Activated T-helper 2 cell treated with anti-CD3 and anti-CD28 coated beads, Interferon-gamma antibody, Interleukin-2, Interleukin-4, amounts not matched to agents 10 μg/mL and 5 μg/mL and 100 μg/mL, durations not matched to agents 14 hours and 24 hours and 36 hours (primary cell): ENCODE measurements at regions not wholly inside any gene's neighbourhood (a gene's known extent, or its start where the extent isn't known, plus 50 kb on each side); places are given as distances from the start of the nearest gene placed in this dataset.

Experiments used
- DNase-seq: peaks from one replicate; pipeline ENCODE4 v3.0.0; 2021; ENCODE audit warnings: low spot score
- H3K27ac Mint-ChIP-seq: one replicate; pipeline ENCODE4 v1.8.0; 2021; ENCODE audit warnings: mixed read lengths
- H3K27me3 Mint-ChIP-seq: one replicate; pipeline ENCODE4 v1.8.0; 2021; ENCODE audit warnings: low read depth, mixed read lengths
- H3K36me3 Mint-ChIP-seq: one replicate; pipeline ENCODE4 v1.8.0; 2021; ENCODE audit warnings: low read depth, mixed read lengths
- H3K4me1 Mint-ChIP-seq: one replicate; pipeline ENCODE4 v1.8.0; 2021; ENCODE audit warnings: low read depth, mixed read lengths
- H3K4me3 Mint-ChIP-seq: one replicate; pipeline ENCODE4 v1.8.0; 2021; ENCODE audit warnings: low read depth, mild to moderate bottlenecking, moderate library complexity, mixed read lengths
- H3K9me3 Mint-ChIP-seq: one replicate; pipeline ENCODE4 v1.8.0; 2021; ENCODE audit warnings: mixed read lengths
- intact Hi-C: fragments of 100-400 bp; cut with micrococcal nuclease; formaldehyde crosslinking; loops from one replicate; pipeline ENCODE4 v1.15.1; 2023

- Mint-ChIP-seq H3K36me3 (peaks cover 42% of the 10 kb centered on the region), H3K27ac (no peak overlapping the region), H3K9me3 (no peaks in the 10 kb centered on the region), H3K4me3 (no peak overlapping the region), H3K4me1 (peaks cover 13% of the 10 kb centered on the region), H3K27me3 (no peaks in the 10 kb centered on the region)
- intact Hi-C loops: no loop called here
- no peak for DNase-seq
Observed at GRCh38 chr1:77632216-77632615, 50.2 kb downstream of the ZZZ3 start.

DNA sequence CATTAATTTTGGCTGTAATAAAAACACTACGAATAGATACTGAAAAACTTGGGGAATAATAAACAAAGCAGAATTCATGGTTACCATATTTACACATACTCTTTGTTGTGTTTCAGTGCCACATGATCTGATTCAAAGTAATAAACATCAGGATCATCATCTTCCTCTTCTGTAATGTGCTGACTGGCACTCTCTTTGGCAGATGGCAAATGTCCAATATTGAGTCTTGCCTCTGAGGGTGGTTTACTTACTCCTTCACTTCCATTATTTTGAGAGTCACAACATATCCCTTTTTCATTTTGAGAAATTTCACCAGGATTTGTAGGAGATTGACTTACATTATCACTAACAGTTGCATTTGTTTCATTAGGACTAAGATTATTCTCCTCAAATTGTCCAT lies 50.7 kb downstream of the ZZZ3 start:
- Mint-ChIP-seq H3K4me3 (no peak overlapping the region), H3K27ac (no peak overlapping the region), H3K27me3 (no peaks in the 10 kb centered on the region), H3K9me3 (no peaks in the 10 kb centered on the region), H3K36me3 (peaks cover 42% of the 10 kb centered on the region), H3K4me1 (peaks cover 13% of the 10 kb centered on the region)
- intact Hi-C loops: no loop called here
- DNase-seq: no peak

DNA sequence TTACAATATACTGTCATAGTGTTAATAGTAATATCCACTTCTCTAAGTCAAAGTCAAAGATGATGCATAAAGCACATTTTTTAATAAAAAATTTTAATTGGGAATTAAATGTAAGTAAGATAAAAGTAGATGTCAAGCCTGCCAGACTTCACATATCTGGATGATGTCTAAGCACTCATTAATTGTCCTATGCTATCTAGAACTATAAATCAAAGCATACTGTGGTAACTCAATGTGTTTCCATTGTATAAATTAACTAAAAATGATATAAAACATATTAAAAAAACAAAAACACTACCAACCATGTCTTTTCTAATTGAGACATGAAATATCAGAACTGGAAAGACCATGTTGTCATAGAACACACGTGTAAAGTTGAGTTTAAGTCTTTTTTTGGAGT lies 51.2 kb downstream of the ZZZ3 start:
- H3K27ac Mint-ChIP-seq: no peak overlapping the region
- H3K9me3 Mint-ChIP-seq: no peaks in the 10 kb centered on the region
- H3K4me1 Mint-ChIP-seq: peaks cover 13% of the 10 kb centered on the region
- H3K4me3 Mint-ChIP-seq: no peak overlapping the region
- H3K27me3 Mint-ChIP-seq: no peaks in the 10 kb centered on the region
- intact Hi-C loops: no loop called here
- peaks cover 47% of the 10 kb centered on the region for H3K36me3 Mint-ChIP-seq
- DNase-seq: no peak

- no peaks in the 10 kb centered on the region for H3K9me3 Mint-ChIP-seq
- no peak overlapping the region for H3K27ac Mint-ChIP-seq
Observed at GRCh38 chr1:77627978-77628570, 54.4 kb downstream of the ZZZ3 start.

GRCh38 chr1:77625250-77625649 lies 57.2 kb downstream of the ZZZ3 start:
- intact Hi-C loops: no loop called here
- no peaks in the 10 kb centered on the region for H3K9me3 Mint-ChIP-seq
- peaks cover 4% of the 10 kb centered on the region for H3K4me1 Mint-ChIP-seq
- peaks cover 38% of the 10 kb centered on the region for H3K36me3 Mint-ChIP-seq
- no peaks in the 10 kb centered on the region for H3K27me3 Mint-ChIP-seq
- H3K27ac Mint-ChIP-seq: no peak overlapping the region
- no peak overlapping the region for H3K4me3 Mint-ChIP-seq
- no peak for DNase-seq

More at GRCh38 chr1:77627978-77628570, 54.4 kb downstream of the ZZZ3 start:
- DNase-seq: no peak
- no peak overlapping the region for H3K4me3 Mint-ChIP-seq
- intact Hi-C loops: no loop called here
- H3K27me3 Mint-ChIP-seq: no peaks in the 10 kb centered on the region
- H3K36me3 Mint-ChIP-seq: peaks cover 48% of the 10 kb centered on the region
- H3K4me1 Mint-ChIP-seq: peaks cover 15% of the 10 kb centered on the region

GRCh38 chr1:77624102-77624501 lies 58.4 kb downstream of the ZZZ3 start:
- H3K27ac Mint-ChIP-seq: no peak overlapping the region
- intact Hi-C loops: no loop called here
- no peak for DNase-seq
- no peaks in the 10 kb centered on the region for H3K9me3 Mint-ChIP-seq
- peaks cover 4% of the 10 kb centered on the region for H3K4me1 Mint-ChIP-seq
- peaks cover 43% of the 10 kb centered on the region for H3K36me3 Mint-ChIP-seq
- no peak overlapping the region for H3K4me3 Mint-ChIP-seq
- H3K27me3 Mint-ChIP-seq: no peaks in the 10 kb centered on the region

DNA sequence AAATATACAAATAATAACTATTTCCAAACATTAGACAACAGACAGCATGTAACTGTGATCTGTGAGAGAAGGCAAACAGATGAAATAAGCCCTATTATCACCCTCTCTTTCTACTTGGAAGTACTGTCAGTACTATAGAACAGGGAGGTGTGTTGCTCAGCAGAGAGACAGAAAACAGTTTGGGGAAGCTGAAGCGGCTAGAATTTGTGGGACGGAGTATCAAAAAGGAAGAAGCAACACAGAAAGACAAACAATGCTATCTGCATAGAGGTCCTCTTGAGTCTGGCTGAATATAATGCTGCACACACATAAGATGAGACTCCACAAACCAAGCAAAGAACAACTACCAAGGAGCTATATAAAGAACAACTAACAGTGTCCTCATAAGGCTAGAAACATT lies 59.4 kb downstream of the ZZZ3 start:
- Mint-ChIP-seq H3K9me3 (no peaks in the 10 kb centered on the region), H3K36me3 (peaks cover 42% of the 10 kb centered on the region), H3K4me3 (no peak overlapping the region), H3K27me3 (no peaks in the 10 kb centered on the region), H3K4me1 (peaks cover 4% of the 10 kb centered on the region), H3K27ac (no peak overlapping the region)
- DNase-seq: no peak
- intact Hi-C loops: no loop called here

- H3K4me1 Mint-ChIP-seq: peaks cover 3% of the 10 kb centered on the region
- H3K27ac Mint-ChIP-seq: no peak overlapping the region
- H3K36me3 Mint-ChIP-seq: peaks cover 40% of the 10 kb centered on the region
- no peak for DNase-seq
- no peaks in the 10 kb centered on the region for H3K27me3 Mint-ChIP-seq
- H3K4me3 Mint-ChIP-seq: no peak overlapping the region
- intact Hi-C loops: no loop called here
- H3K9me3 Mint-ChIP-seq: no peaks in the 10 kb centered on the region
Observed at GRCh38 chr1:77620273-77620672, 62.2 kb downstream of the ZZZ3 start.

- Mint-ChIP-seq H3K27ac (no peak overlapping the region), H3K4me1 (no peaks in the 10 kb centered on the region), H3K36me3 (peaks cover 54% of the 10 kb centered on the region), H3K27me3 (no peaks in the 10 kb centered on the region), H3K4me3 (no peak overlapping the region), H3K9me3 (peaks cover 26% of the 10 kb centered on the region)
- no peak for DNase-seq
- intact Hi-C loops: no loop called here
Observed at GRCh38 chr1:77614037-77614436, 68.4 kb downstream of the ZZZ3 start.
